ENCODE measurements at regions not wholly inside any gene's neighbourhood (a gene's known extent, or its start where the extent isn't known, plus 50 kb on each side); places are given as distances from the start of the nearest gene placed in this dataset.

DNA sequence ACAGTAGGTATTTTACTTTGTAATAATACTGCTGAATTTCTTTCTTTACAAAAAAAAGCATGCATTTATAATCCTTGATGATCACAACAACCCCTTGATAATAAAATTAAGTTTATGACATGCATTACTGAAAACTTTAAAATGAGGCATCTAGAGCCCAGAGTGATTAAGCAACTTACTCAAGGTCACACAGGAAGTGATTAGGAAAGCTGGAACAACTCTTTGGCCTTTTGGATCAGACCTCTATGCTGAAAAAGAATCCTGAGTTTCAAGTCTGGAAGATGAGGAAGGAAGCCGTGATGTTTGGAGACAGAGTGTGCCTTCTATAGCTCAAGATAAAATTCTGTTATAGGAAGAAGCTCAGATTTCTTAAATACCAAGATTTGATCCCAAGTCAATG, 105.0 kb upstream of the ATP8B1 start:
- no peaks in the 10 kb centered on the region; a peak in 1 of 7 replicates for H3K36me3 Mint-ChIP-seq (ENCODE audit: insufficient read depth in 1 of 3, low read depth in 3 of 3)
- Histone ChIP-seq H4K91ac (ENCODE audit: insufficient read length, low read depth, low read length) (no peak overlapping the region), H3K79me1 (ENCODE audit: insufficient read depth, low read depth, low read length, poor library complexity, severe bottlenecking) (no peaks in the 10 kb centered on the region), H3K79me2 (ENCODE audit: insufficient read depth, low read length) (no peaks in the 10 kb centered on the region), H3K4me1 (ENCODE audit: insufficient read depth, low read length) (no peaks in the 10 kb centered on the region; the same call in 1 of the 2 replicates), H3T11ph (ENCODE audit: low read length) (no peak overlapping the region), H3K56ac (ENCODE audit: insufficient read length, low read depth, low read length) (no peak overlapping the region), H4K5ac (ENCODE audit: insufficient read length, low read depth, low read length) (no peak overlapping the region), H3K27me3 (ENCODE audit: insufficient read depth, low read length) (no peaks in the 10 kb centered on the region), H3K9ac (ENCODE audit: extremely low read depth, insufficient read length, low read length) (no peak overlapping the region), H2AK5ac (ENCODE audit: insufficient read length, low read length) (no peak overlapping the region), H4K20me1 (ENCODE audit: control insufficient read depth, insufficient read depth, insufficient read length) (no peaks in the 10 kb centered on the region), H3K14ac (ENCODE audit: insufficient read depth, low read length) (no peak overlapping the region), H3K4ac (ENCODE audit: low read depth, low read length) (no peak overlapping the region), H3K27ac (ENCODE audit: insufficient read length, low read depth, low read length) (no peak overlapping the region), H2AFZ (ENCODE audit: low read length) (no peak overlapping the region), H2BK15ac (ENCODE audit: low read depth, low read length) (no peak overlapping the region), H3K18ac (ENCODE audit: insufficient read length, low read depth, low read length) (no peak overlapping the region), H3K23ac (ENCODE audit: insufficient read length, low read depth, low read length) (no peak overlapping the region), H4K8ac (replicated peaks; ENCODE audit: insufficient read length, low read depth, low read length) (no peak overlapping the region), H2BK20ac (ENCODE audit: low read depth, low read length, poor library complexity, severe bottlenecking) (no peak overlapping the region), H3K4me2 (ENCODE audit: insufficient read depth, insufficient read length, low read length) (no peak overlapping the region), H2BK120ac (ENCODE audit: low read depth, low read length, poor library complexity, severe bottlenecking) (no peak overlapping the region), H3K23me2 (ENCODE audit: insufficient read length, low read depth, low read length, poor library complexity, severe bottlenecking) (no peaks in the 10 kb centered on the region), H2BK12ac (ENCODE audit: insufficient read length, low read depth, low read length) (no peak overlapping the region), H2BK5ac (ENCODE audit: insufficient read length, low read length) (no peak overlapping the region), H3K9me3 (ENCODE audit: control insufficient read depth, low read depth, low read length) (no peaks in the 10 kb centered on the region)
- TF ChIP-seq, protein P1, sequence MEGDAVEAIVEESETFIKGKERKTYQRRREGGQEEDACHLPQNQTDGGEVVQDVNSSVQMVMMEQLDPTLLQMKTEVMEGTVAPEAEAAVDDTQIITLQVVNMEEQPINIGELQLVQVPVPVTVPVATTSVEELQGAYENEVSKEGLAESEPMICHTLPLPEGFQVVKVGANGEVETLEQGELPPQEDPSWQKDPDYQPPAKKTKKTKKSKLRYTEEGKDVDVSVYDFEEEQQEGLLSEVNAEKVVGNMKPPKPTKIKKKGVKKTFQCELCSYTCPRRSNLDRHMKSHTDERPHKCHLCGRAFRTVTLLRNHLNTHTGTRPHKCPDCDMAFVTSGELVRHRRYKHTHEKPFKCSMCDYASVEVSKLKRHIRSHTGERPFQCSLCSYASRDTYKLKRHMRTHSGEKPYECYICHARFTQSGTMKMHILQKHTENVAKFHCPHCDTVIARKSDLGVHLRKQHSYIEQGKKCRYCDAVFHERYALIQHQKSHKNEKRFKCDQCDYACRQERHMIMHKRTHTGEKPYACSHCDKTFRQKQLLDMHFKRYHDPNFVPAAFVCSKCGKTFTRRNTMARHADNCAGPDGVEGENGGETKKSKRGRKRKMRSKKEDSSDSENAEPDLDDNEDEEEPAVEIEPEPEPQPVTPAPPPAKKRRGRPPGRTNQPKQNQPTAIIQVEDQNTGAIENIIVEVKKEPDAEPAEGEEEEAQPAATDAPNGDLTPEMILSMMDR (conservative IDR thresholded peaks at IDR 0.05): no peak
- H3K9me3 Mint-ChIP-seq: no peaks in the 10 kb centered on the region
- WGBS (ENCODE audit: extremely low coverage, insufficient read length, low lambda C conversion rate): no CpG with 5 or more reads among the region's 1 CpG
- H3K4me3 Mint-ChIP-seq: no peak overlapping the region
- no peak for DNase-seq
- no peak overlapping the region for H3K27ac Mint-ChIP-seq
- H3K27me3 Mint-ChIP-seq (ENCODE audit: low read depth): no peaks in the 10 kb centered on the region; the same call in 1 of the 2 replicates
- H3K4me1 Mint-ChIP-seq: peaks cover 13 to 15% of the 10 kb centered on the region in 2 experiments

Data from H9 (cell line).